Ectodermal cell (in vitro differentiated cells): ENCODE measurements at regions not wholly inside any gene's neighbourhood (a gene's known extent, or its start where the extent isn't known, plus 50 kb on each side); places are given as distances from the start of the nearest gene placed in this dataset.

Experiments used
- H3K27ac ChIP-seq: 2 replicates; pipeline ENCODE4 v1.7.0; 2013; ENCODE audit warnings: mild to moderate bottlenecking, low read depth, low read length; ENCODE audit not compliant: insufficient read depth, poor library complexity, severe bottlenecking
- H3K27me3 ChIP-seq: 2 replicates; pipeline ENCODE4 v1.7.0; 2013; ENCODE audit warnings: mild to moderate bottlenecking, low read length; ENCODE audit not compliant: insufficient read depth, control insufficient read depth, poor library complexity, severe bottlenecking
- H3K36me3 ChIP-seq: one replicate; pipeline ENCODE4 v1.7.0; 2013; ENCODE audit warnings: low read length; ENCODE audit not compliant: control insufficient read depth, insufficient read depth
- H3K4me1 ChIP-seq: one replicate; pipeline ENCODE4 v1.7.0; 2013; ENCODE audit warnings: low read length; ENCODE audit not compliant: control insufficient read depth, insufficient read depth
- H3K4me3 ChIP-seq: 2 replicates; pipeline ENCODE4 v1.7.0; 2013; ENCODE audit warnings: low read depth, low read length, control low read depth; ENCODE audit not compliant: insufficient read depth
- H3K9me3 ChIP-seq: 2 replicates; pipeline ENCODE4 v1.7.0; 2013; ENCODE audit warnings: mild to moderate bottlenecking, low read length, moderate library complexity; ENCODE audit not compliant: control insufficient read depth
- WGBS, 2 experiments: methylation state at CpG; one replicate each; pipeline ENCODE4 v1.1.7; 2013; ENCODE audit warnings: missing lambda C conversion rate in 2 of 2; 5-methylcytosine and 5-hydroxymethylcytosine counted together

GRCh38 chr5:142509026-142509425 is 176.9 kb downstream of the FGF1 start:
- 89 to 100% methylated on average over 1 of the region's 1 CpG for WGBS, 2 experiments

GRCh38 chr5:142508591-142508990 is 177.3 kb downstream of the FGF1 start:
- WGBS, 2 experiments, result 71 to 89% methylated on average over 1 to 2 of the region's 2 CpGs
- Histone ChIP-seq H3K27ac (no peak overlapping the region), H3K36me3 (no peaks in the 10 kb centered on the region), H3K27me3 (no peaks in the 10 kb centered on the region), H3K9me3 (no peaks in the 10 kb centered on the region), H3K4me1 (peaks cover 4% of the 10 kb centered on the region), H3K4me3 (no peak overlapping the region)

More at GRCh38 chr5:142509026-142509425, 176.9 kb downstream of the FGF1 start:
- H3K27ac ChIP-seq, result no peak overlapping the region
- no peak overlapping the region for H3K4me3 ChIP-seq
- no peaks in the 10 kb centered on the region for H3K27me3 ChIP-seq
- peaks cover 4% of the 10 kb centered on the region for H3K4me1 ChIP-seq
- no peaks in the 10 kb centered on the region for H3K36me3 ChIP-seq
- no peaks in the 10 kb centered on the region for H3K9me3 ChIP-seq

- H3K4me1 ChIP-seq, result peaks cover 4% of the 10 kb centered on the region
- WGBS, 2 experiments, result 92% methylated on average over 21 of the region's 21 CpGs
- H3K4me3 ChIP-seq, result no peak overlapping the region
- no peak overlapping the region for H3K27ac ChIP-seq
- H3K27me3 ChIP-seq, result no peaks in the 10 kb centered on the region
- H3K9me3 ChIP-seq, result no peaks in the 10 kb centered on the region
- no peaks in the 10 kb centered on the region for H3K36me3 ChIP-seq
These were observed 178.1 kb downstream of the FGF1 start for GRCh38 chr5:142507531-142508372.

- no peaks in the 10 kb centered on the region for H3K9me3 ChIP-seq
- no peaks in the 10 kb centered on the region for H3K27me3 ChIP-seq
- H3K4me3 ChIP-seq, result no peak overlapping the region
- H3K4me1 ChIP-seq, result peaks cover 4% of the 10 kb centered on the region
- H3K36me3 ChIP-seq, result no peaks in the 10 kb centered on the region
- no peak overlapping the region for H3K27ac ChIP-seq
- WGBS, 2 experiments, result 86 to 90% methylated on average over 2 to 3 of the region's 4 CpGs
These were observed 179.1 kb downstream of the FGF1 start for GRCh38 chr5:142506756-142507155.

GRCh38 chr5:142506046-142506445 is 179.8 kb downstream of the FGF1 start:
- 96 to 100% methylated on average over 1 of the region's 1 CpG for WGBS, 2 experiments
- Histone ChIP-seq H3K27me3 (no peaks in the 10 kb centered on the region), H3K36me3 (no peaks in the 10 kb centered on the region), H3K4me3 (no peak overlapping the region), H3K4me1 (no peaks in the 10 kb centered on the region), H3K9me3 (no peaks in the 10 kb centered on the region), H3K27ac (no peak overlapping the region)

- Histone ChIP-seq H3K4me1 (no peaks in the 10 kb centered on the region), H3K27ac (no peak overlapping the region), H3K9me3 (no peaks in the 10 kb centered on the region), H3K27me3 (no peaks in the 10 kb centered on the region), H3K4me3 (no peak overlapping the region), H3K36me3 (no peaks in the 10 kb centered on the region)
- WGBS, 2 experiments, result 69 to 82% methylated on average over 3 of the region's 3 CpGs
These were observed 177.1 kb upstream of the SPRY4 start for GRCh38 chr5:142501890-142502289.

GRCh38 chr5:142500227-142500905 is 175.5 kb upstream of the SPRY4 start:
- H3K4me1 ChIP-seq, result no peaks in the 10 kb centered on the region
- WGBS, 2 experiments, result 67 to 81% methylated on average over 3 of the region's 3 CpGs
- H3K27ac ChIP-seq, result no peak overlapping the region
- H3K4me3 ChIP-seq, result no peak overlapping the region
- H3K36me3 ChIP-seq, result no peaks in the 10 kb centered on the region
- H3K9me3 ChIP-seq, result no peaks in the 10 kb centered on the region
- H3K27me3 ChIP-seq, result no peaks in the 10 kb centered on the region

- 79 to 81% methylated on average over 6 of the region's 6 CpGs for WGBS, 2 experiments
- no peaks in the 10 kb centered on the region for H3K9me3 ChIP-seq
- no peaks in the 10 kb centered on the region for H3K27me3 ChIP-seq
- H3K4me3 ChIP-seq, result no peak overlapping the region
- no peak overlapping the region for H3K27ac ChIP-seq
- no peaks in the 10 kb centered on the region for H3K36me3 ChIP-seq
- H3K4me1 ChIP-seq, result no peaks in the 10 kb centered on the region
These were observed 174.9 kb upstream of the SPRY4 start for GRCh38 chr5:142499591-142500226.

- no peaks in the 10 kb centered on the region for H3K4me1 ChIP-seq
- H3K4me3 ChIP-seq, result no peak overlapping the region
- no peaks in the 10 kb centered on the region for H3K36me3 ChIP-seq
- H3K27me3 ChIP-seq, result no peaks in the 10 kb centered on the region
- WGBS, 2 experiments, result 92 to 93% methylated on average over 3 of the region's 3 CpGs
- H3K9me3 ChIP-seq, result no peaks in the 10 kb centered on the region
- no peak overlapping the region for H3K27ac ChIP-seq
These were observed 173.5 kb upstream of the SPRY4 start for GRCh38 chr5:142498298-142498697.

- no peaks in the 10 kb centered on the region for H3K36me3 ChIP-seq
- 91 to 93% methylated on average over 2 of the region's 2 CpGs for WGBS, 2 experiments
- H3K27me3 ChIP-seq, result no peaks in the 10 kb centered on the region
These were observed 170.7 kb upstream of the SPRY4 start for GRCh38 chr5:142495531-142495930.

More at GRCh38 chr5:142495531-142495930, 170.7 kb upstream of the SPRY4 start:
- H3K4me1 ChIP-seq, result peaks cover 20% of the 10 kb centered on the region
- H3K4me3 ChIP-seq, result no peak overlapping the region
- no peak overlapping the region for H3K27ac ChIP-seq
- no peaks in the 10 kb centered on the region for H3K9me3 ChIP-seq
